TTC549 (cell line): ENCODE measurements at regions not wholly inside any gene's neighbourhood (a gene's known extent, or its start where the extent isn't known, plus 50 kb on each side); places are given as distances from the start of the nearest gene placed in this dataset.

ENCODE experiments used
- FAIRE-seq: peaks from 2 replicates; lab custom pipeline; 2012; peaks lifted over from hg19 to GRCh38; lab: Jason Lieb, UNC

GRCh38 chr21:16550917-16551741 is 821.3 kb downstream of the USP25 start:
- FAIRE-seq = no peak

- no peak for FAIRE-seq
Observed at GRCh38 chr21:16552880-16553279, 823.1 kb downstream of the USP25 start.

GRCh38 chr21:16554503-16554902 is 824.7 kb downstream of the USP25 start:
- no peak for FAIRE-seq

GRCh38 chr21:16563116-16563515 is 833.3 kb downstream of the USP25 start:
- FAIRE-seq = no peak

GRCh38 chr21:16563795-16564194 is 834.0 kb downstream of the USP25 start:
- no peak for FAIRE-seq

GRCh38 chr21:16568244-16568643 is 838.5 kb downstream of the USP25 start:
- peak; percentile 15 for FAIRE-seq

- no peak for FAIRE-seq
Observed at GRCh38 chr21:16568661-16569060, 838.9 kb downstream of the USP25 start.

GRCh38 chr21:16569679-16570078 is 839.9 kb downstream of the USP25 start:
- no peak for FAIRE-seq

GRCh38 chr21:16570171-16570570 is 840.4 kb downstream of the USP25 start:
- FAIRE-seq = peak; percentile 17

- FAIRE-seq = no peak
Observed at GRCh38 chr21:16570856-16571255, 841.1 kb downstream of the USP25 start.

- FAIRE-seq = no peak
Observed at GRCh38 chr21:16571594-16571993, 841.8 kb downstream of the USP25 start.

GRCh38 chr21:16572032-16572431 is 842.2 kb downstream of the USP25 start:
- no peak for FAIRE-seq

GRCh38 chr21:16573578-16573977 is 843.8 kb downstream of the USP25 start:
- FAIRE-seq = no peak

- no peak for FAIRE-seq
Observed at GRCh38 chr21:16577975-16578374, 848.2 kb downstream of the USP25 start.

GRCh38 chr21:16578912-16579311 is 849.1 kb downstream of the USP25 start:
- no peak for FAIRE-seq

GRCh38 chr21:16579538-16579937 is 849.8 kb downstream of the USP25 start:
- FAIRE-seq = no peak

GRCh38 chr21:16580661-16581060 is 850.9 kb downstream of the USP25 start:
- no peak for FAIRE-seq

GRCh38 chr21:16583556-16583955 is 853.8 kb downstream of the USP25 start:
- FAIRE-seq = no peak

- no peak for FAIRE-seq
Observed at GRCh38 chr21:16584756-16585155, 855.0 kb downstream of the USP25 start.

GRCh38 chr21:16585896-16586295 is 856.1 kb downstream of the USP25 start:
- no peak for FAIRE-seq

- FAIRE-seq = peak; percentile 32
Observed at GRCh38 chr21:16587141-16587581, 857.4 kb downstream of the USP25 start.

- peak; percentile 20 for FAIRE-seq
Observed at GRCh38 chr21:16587681-16588375, 858.0 kb downstream of the USP25 start.

- no peak for FAIRE-seq
Observed at GRCh38 chr21:16588433-16588860, 858.7 kb downstream of the USP25 start.
